Activated CD8-positive, alpha-beta T cell treated with anti-CD3 and anti-CD28 coated beads, Interleukin-2, amount 10 ng/mL, durations not matched to agents 7 days and 5 days (primary cell): ENCODE measurements at regions not wholly inside any gene's neighbourhood (a gene's known extent, or its start where the extent isn't known, plus 50 kb on each side); places are given as distances from the start of the nearest gene placed in this dataset.

Experiments
- ATAC-seq: fragments of 150-1000 bp; cut with Tn5 transposase; one replicate; pipeline ENCODE4 v1.10.0; 2021; ENCODE audit warnings: moderate library complexity
- CTCF ChIA-PET: fragments of 350-600 bp; sonication (Branson Sonifier 250); formaldehyde crosslinking; loops from one replicate; lab custom pipeline; 2021; ENCODE audit warnings: antibody characterized with exemption; lab: Charles Lee
- POLR2A ChIA-PET: fragments of 350-600 bp; sonication (Branson Sonifier 250); formaldehyde crosslinking; loops from one replicate; lab custom pipeline; 2021; ENCODE audit warnings: antibody characterized with exemption; lab: Charles Lee
- DNase-seq: peaks from one replicate; pipeline ENCODE4 v3.0.0-alpha.2; 2020
- H3K27ac Mint-ChIP-seq: one replicate; pipeline ENCODE4 v1.8.0; 2021; ENCODE audit warnings: mild to moderate bottlenecking, mixed read lengths
- H3K27me3 Mint-ChIP-seq: one replicate; pipeline ENCODE4 v1.8.0; 2021; ENCODE audit warnings: low read depth, mixed read lengths
- H3K36me3 Mint-ChIP-seq: one replicate; pipeline ENCODE4 v1.8.0; 2021; ENCODE audit warnings: low read depth, mixed read lengths
- H3K4me1 Mint-ChIP-seq: one replicate; pipeline ENCODE4 v1.8.0; 2021; ENCODE audit warnings: low read depth, mixed read lengths
- H3K4me3 Mint-ChIP-seq: one replicate; pipeline ENCODE4 v1.8.0; 2021; ENCODE audit warnings: mild to moderate bottlenecking, mixed read lengths
- H3K9me3 Mint-ChIP-seq: one replicate; pipeline ENCODE4 v1.8.0; 2022; ENCODE audit warnings: mixed read lengths; ENCODE audit not compliant: insufficient read depth

GRCh38 chr2:18648161-18648560, 58.8 kb upstream of the NT5C1B start:
- Mint-ChIP-seq H3K27me3 (no peaks in the 10 kb centered on the region), H3K27ac (no peak overlapping the region), H3K4me1 (no peaks in the 10 kb centered on the region), H3K36me3 (no peaks in the 10 kb centered on the region), H3K4me3 (no peak overlapping the region), H3K9me3 (no peaks in the 10 kb centered on the region)
- ATAC-seq (no peak), DNase-seq (no peak)
- CTCF ChIA-PET = no interaction called here
- POLR2A ChIA-PET = no interaction called here

DNA sequence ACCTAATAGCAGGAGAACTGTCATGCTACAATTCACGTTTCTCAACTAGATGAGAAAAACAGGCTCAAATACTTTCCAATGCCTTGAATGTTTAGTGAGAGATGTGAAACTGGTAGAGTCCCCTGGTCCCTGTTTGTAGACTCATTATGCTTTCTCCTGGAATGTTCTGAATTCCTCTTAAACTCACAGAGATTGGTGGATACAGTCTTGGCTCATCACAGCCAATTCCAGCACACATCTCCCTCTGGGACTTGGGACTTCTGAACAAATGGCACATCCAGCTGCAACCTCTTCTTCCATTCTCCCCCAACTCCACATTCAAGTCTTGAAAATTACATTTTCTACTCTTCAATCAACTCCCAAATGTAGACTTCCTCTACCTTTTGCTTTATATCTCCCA, 58.4 kb upstream of the NT5C1B start:
- no peak overlapping the region for H3K4me3 Mint-ChIP-seq
- DNase-seq (no peak), ATAC-seq (no peak)
- H3K27me3 Mint-ChIP-seq = no peaks in the 10 kb centered on the region
- H3K27ac Mint-ChIP-seq = no peak overlapping the region
- H3K36me3 Mint-ChIP-seq = no peaks in the 10 kb centered on the region
- ChIA-PET POLR2A (no interaction called here), CTCF (no interaction called here)
- H3K4me1 Mint-ChIP-seq = no peaks in the 10 kb centered on the region
- H3K9me3 Mint-ChIP-seq = no peaks in the 10 kb centered on the region

DNA sequence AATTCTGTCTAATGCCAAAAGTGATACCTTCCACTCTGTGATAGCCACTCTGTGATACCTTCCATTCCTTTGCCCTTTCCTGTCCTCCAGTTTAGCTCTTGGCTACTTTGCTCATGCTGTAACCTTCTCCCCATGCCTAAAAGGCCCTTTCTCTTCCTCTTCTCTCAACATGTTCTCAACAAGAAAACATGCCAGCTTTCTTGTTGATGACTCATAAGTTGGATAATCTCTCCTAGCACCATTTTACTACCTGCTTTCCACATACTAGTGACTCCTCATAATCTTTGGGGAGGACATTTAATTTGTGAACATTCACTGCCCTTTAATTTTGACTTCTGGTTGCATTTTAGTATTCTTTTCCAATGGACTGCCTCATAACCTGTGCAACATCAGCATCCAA, 55.9 kb upstream of the NT5C1B start:
- H3K4me3 Mint-ChIP-seq = no peak overlapping the region
- DNase-seq (no peak), ATAC-seq (no peak)
- H3K9me3 Mint-ChIP-seq = no peaks in the 10 kb centered on the region
- POLR2A ChIA-PET = no interaction called here
- no peaks in the 10 kb centered on the region for H3K4me1 Mint-ChIP-seq
- H3K36me3 Mint-ChIP-seq = no peaks in the 10 kb centered on the region
- CTCF ChIA-PET = no interaction called here
- no peaks in the 10 kb centered on the region for H3K27me3 Mint-ChIP-seq
- H3K27ac Mint-ChIP-seq = no peak overlapping the region

DNA sequence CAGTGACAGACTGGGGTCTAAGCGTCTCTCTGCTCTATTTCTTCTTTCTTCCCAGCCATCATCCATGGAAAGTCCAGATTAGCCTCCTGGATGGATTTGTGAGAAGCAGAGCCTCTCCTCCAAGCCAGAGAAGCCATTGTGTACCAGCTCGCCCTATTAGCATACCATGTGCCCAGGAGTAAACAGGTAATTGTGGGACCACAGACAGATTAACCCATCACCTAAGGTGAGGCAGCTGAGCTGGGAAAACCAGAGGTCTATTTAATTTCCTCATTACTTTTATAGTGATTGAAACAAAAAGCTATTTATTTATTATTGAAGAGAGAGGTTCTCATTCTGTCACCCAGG, 54.7 kb upstream of the NT5C1B start:
- POLR2A ChIA-PET = no interaction called here
- Mint-ChIP-seq H3K27me3 (no peaks in the 10 kb centered on the region), H3K4me3 (no peak overlapping the region)

DNA sequence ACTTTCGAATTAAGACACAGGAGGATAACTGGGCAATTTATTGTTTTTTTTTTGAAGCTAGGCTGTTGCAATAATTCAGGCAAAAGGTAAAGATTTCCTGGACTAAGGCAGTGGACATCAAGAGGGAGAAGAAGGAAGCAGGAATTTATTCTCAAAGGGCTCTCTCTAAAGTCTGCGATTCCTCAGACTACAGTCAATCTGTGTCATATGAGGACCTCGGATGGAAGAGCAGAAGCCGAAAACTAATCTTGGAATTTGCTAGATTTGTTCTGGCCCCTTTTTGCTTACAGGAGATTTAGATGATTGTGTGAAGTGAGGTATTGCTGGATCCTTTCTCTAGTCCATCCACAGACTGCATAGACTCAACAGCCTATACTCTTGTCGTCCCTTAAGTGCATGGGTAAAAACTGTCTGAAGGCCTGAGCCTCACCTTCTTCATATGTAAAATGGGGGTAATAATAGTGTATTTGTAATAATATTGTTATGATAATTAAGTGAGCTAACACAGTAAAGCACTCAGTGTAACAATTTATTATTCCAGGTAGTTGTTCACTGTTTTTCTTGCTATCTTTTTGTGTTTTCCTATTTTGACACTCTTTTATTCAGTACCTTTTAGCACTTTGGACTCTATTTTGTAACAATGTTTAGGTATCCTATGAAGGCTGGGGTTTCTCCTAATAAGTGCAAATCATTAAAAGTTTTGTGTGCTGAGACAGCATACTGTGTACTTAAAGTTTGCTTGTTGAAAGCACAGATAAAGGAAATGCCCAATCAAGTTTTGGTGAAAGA, 54.2 kb upstream of the NT5C1B start:
- H3K4me1 Mint-ChIP-seq = no peaks in the 10 kb centered on the region
- ATAC-seq (no peak), DNase-seq (no peak)
- ChIA-PET POLR2A (no interaction called here), CTCF (interaction anchor here (0.6 kb wide), 1 partner anchor 196 kb away, joined by 3 read pairs; no protein-coding TSS in a partner anchor)
- no peaks in the 10 kb centered on the region for H3K27me3 Mint-ChIP-seq
- H3K27ac Mint-ChIP-seq = no peak overlapping the region
- H3K9me3 Mint-ChIP-seq = no peaks in the 10 kb centered on the region
- H3K4me3 Mint-ChIP-seq = no peak overlapping the region
- no peaks in the 10 kb centered on the region for H3K36me3 Mint-ChIP-seq

More for the DNA sequence above, 54.7 kb upstream of the NT5C1B start:
- no peak for ATAC-seq
- no peak for DNase-seq
- CTCF ChIA-PET = interaction anchor here (0.6 kb wide), 1 partner anchor 196 kb away, joined by 3 read pairs; no protein-coding TSS in a partner anchor
- no peaks in the 10 kb centered on the region for H3K4me1 Mint-ChIP-seq
- H3K9me3 Mint-ChIP-seq = no peaks in the 10 kb centered on the region
- no peaks in the 10 kb centered on the region for H3K36me3 Mint-ChIP-seq
- H3K27ac Mint-ChIP-seq = no peak overlapping the region

- POLR2A ChIA-PET = no interaction called here
- Mint-ChIP-seq H3K36me3 (no peaks in the 10 kb centered on the region), H3K27me3 (no peaks in the 10 kb centered on the region), H3K9me3 (peaks cover 13% of the 10 kb centered on the region), H3K4me1 (no peaks in the 10 kb centered on the region), H3K27ac (no peak overlapping the region), H3K4me3 (no peak overlapping the region)
- CTCF ChIA-PET = no interaction called here
- DNase-seq (no peak), ATAC-seq (no peak)
These were observed 52.5 kb upstream of the NT5C1B start for GRCh38 chr2:18641823-18642222.

DNA sequence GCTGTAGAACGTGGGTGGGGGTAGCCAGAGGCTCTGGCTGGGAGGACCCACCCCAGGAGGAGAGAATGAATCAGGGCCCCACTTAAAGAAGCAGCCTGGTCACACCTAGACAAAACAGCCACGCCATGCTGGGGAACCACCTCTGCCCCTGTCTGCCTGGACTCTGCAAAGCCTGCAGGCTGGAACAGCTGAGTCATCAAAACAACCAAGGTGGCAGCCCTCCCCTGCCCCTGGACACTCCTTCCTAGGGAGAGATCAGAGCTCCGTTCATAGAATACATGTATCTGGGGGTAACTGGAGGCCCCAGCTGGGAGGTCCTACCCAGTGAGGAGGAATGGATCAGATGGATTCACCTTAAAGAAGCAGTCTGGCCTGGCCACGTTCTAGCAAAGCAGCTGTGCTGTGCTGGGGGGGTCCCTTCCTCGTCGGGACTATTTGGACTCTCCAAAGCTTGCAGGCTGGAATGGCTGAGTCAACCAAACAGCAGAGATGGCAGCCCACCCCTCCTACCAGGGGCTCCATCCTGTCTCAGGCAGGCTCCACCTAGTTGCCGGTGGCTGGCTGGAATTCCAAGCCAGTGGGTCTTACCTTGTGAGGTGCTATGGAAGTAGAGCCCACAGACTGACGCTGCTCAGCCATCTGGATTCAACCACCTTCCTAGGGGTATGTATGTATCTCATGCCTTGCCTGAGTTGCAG, 50.5 kb upstream of the NT5C1B start:
- Mint-ChIP-seq H3K4me1 (no peaks in the 10 kb centered on the region), H3K9me3 (peaks cover 20% of the 10 kb centered on the region), H3K36me3 (no peaks in the 10 kb centered on the region), H3K27me3 (no peaks in the 10 kb centered on the region), H3K27ac (no peak overlapping the region), H3K4me3 (no peak overlapping the region)
- no peak for ATAC-seq
- ChIA-PET CTCF (no interaction called here), POLR2A (no interaction called here)
- DNase-seq = no peak
